ENCODE measurements at regions not wholly inside any gene's neighbourhood (a gene's known extent, or its start where the extent isn't known, plus 50 kb on each side); places are given as distances from the start of the nearest gene placed in this dataset.

DNA sequence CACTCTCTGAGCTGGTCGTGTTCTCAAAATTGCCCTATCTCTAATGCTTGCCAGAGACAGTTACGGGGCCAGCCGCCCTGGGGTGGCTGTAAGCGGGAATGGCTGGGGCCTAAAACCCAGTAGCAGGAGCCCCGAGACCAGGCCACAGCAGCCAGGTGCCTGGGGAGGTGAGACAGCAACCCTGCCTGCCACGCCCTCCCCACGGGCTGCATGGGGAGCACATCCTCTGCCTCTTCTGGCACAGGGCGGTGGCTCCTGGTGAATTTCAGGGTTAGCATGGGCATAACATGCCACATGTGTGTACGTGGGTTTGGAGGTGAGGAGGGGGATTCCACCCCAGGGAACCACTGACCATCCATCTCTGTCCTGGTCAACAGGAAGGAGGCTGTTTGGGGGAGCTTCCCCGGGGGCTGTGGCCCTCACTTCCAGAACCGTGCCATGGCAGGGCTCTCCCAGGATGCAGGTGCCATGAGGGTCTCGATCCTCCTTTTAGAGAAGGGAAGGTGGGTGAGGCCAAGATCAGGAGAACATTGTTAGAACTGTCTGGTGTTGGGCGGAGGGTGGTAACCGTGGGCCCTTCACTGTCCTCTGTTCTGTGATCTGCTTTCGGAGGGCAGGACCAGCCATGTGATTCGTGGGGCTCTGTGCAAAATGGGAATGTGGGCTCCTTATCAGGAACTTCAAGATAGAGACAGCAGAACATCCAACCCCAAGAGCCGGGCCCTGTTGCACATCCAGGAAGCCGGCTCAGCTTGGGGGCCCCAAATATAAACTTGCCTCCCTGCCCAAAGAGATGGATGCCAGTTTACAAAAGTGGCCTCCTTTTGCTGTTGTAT, 312.2 kb upstream of the DIO3 start:
- no peak for ATAC-seq (replicated peaks in 1 of 2)
- Mint-ChIP-seq H3K27ac (no peak overlapping the region), H3K36me3 (ENCODE audit: insufficient read depth in 2 of 2) (no peaks in the 10 kb centered on the region), H3K4me1 (ENCODE audit: low read depth) (no peaks in the 10 kb centered on the region), H3K27me3 (ENCODE audit: low read depth) (no peaks in the 10 kb centered on the region), H3K9me3 (peaks cover 0 to 1% of the 10 kb centered on the region in 2 donors), H3K4me3 (no peak overlapping the region)
- DNase-seq, result no peak

DNA sequence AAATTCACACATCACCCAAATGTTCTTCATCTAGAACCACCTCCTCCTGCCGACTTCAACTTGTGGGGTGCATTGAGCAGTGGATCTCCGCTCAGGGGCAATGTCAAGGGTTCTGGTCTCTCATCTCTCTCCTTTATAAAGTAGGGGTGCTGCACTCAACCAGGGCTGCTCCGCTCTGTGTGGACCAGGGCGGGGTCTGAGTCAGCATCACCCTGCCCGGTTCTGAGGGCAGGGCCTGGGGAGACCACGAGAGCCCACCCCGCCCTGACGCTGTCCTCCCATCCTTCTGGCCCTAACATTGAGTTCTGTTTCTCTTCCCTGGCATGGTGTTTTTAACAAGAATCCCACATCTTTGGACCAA, 311.6 kb upstream of the DIO3 start:
- ATAC-seq (replicated peaks in 1 of 2) (no peak), DNase-seq (no peak)
- no peak overlapping the region for H3K4me3 Mint-ChIP-seq
- H3K4me1 Mint-ChIP-seq (ENCODE audit: low read depth), result no peaks in the 10 kb centered on the region
- peaks cover 0 to 1% of the 10 kb centered on the region in 2 donors for H3K9me3 Mint-ChIP-seq
- H3K27me3 Mint-ChIP-seq (ENCODE audit: low read depth), result no peaks in the 10 kb centered on the region
- no peaks in the 10 kb centered on the region for H3K36me3 Mint-ChIP-seq (ENCODE audit: insufficient read depth in 2 of 2)
- no peak overlapping the region for H3K27ac Mint-ChIP-seq

DNA sequence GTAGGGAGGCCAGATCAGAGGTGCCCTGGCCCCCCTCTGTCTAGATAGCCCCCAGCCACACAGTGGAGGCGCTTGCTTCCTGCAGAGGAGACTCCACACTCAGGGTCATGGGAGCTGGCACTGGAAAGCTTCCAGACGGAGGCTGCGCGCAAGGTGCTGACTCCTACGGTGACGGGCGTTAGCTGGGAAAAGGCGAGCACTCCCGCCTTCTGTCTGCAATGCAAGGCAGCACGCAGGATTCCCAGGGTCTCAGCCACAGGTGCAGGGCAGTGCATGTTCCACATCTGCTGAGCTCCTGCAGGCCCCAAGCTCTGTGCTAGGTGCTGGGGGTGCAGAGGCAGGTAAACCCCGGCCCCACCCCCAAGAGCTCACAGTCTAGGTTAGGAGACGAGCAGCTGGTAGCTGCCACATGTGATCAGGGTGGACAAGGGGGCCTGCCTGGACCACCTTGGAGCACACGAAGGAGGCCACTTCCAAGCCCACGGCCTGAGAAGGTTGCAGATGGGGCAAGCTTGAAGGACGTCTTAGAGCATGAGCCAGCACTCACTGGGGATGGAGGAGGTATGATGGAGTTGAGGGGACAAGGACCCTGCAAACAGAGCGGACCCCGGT, 310.9 kb upstream of the DIO3 start:
- no peaks in the 10 kb centered on the region for H3K27me3 Mint-ChIP-seq (ENCODE audit: low read depth)
- H3K4me3 Mint-ChIP-seq, result no peak overlapping the region
- H3K36me3 Mint-ChIP-seq (ENCODE audit: insufficient read depth in 2 of 2), result no peaks in the 10 kb centered on the region
- no peak for DNase-seq
- ATAC-seq (replicated peaks in 1 of 2), result no peak
- peaks cover 0 to 1% of the 10 kb centered on the region in 2 donors for H3K9me3 Mint-ChIP-seq
- H3K4me1 Mint-ChIP-seq (ENCODE audit: low read depth), result no peaks in the 10 kb centered on the region
- no peak overlapping the region for H3K27ac Mint-ChIP-seq

DNA sequence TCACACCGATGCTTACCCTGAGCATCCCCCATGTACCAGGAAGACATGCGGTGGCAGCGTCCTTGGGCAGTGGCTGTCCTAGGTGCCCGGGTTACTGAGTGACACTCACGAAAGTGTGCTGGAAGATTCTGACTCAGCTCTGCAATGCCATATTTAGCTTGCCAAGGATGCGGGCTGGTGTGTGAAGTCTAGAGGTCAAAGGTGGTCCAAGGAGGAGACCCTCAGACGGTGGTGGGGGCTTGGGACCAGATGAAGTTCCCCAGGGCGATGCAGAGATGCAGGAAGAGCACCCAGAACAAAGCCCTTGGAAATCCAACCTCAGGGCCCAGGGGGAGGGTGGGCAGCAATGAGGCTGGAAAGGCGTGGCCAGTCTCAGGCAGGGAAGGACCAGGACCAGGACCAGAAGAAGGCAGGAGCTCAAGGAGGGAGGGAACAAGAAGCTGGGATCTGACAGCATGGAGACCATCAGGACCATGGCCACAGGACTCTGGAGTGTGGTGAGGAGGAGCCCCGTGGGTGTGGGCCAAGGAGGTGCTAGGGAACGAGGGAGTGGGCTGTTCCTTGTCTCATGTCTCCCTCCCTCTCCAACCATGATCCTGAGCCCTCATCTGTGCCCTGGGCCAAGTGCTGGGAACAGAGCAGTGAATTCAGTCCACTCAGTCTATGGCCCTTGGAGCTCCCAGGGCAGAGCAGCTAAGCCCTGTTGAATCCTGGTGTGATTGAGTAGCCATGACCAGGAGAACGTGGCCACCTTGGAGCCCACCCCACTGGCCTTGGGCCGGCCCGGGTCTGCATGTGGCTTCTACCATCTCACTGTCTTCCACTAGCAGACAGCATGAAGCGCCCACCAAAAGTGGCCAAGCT, 310.1 kb upstream of the DIO3 start:
- H3K4me1 Mint-ChIP-seq (ENCODE audit: low read depth), result no peaks in the 10 kb centered on the region
- no peaks in the 10 kb centered on the region for H3K27me3 Mint-ChIP-seq (ENCODE audit: low read depth)
- H3K36me3 Mint-ChIP-seq (ENCODE audit: insufficient read depth in 2 of 2), result no peaks in the 10 kb centered on the region
- no peak overlapping the region for H3K4me3 Mint-ChIP-seq
- ATAC-seq (replicated peaks in 1 of 2), result no peak
- H3K27ac Mint-ChIP-seq, result no peak overlapping the region
- DNase-seq, result no peak
- peaks cover 0 to 1% of the 10 kb centered on the region in 2 donors for H3K9me3 Mint-ChIP-seq

DNA sequence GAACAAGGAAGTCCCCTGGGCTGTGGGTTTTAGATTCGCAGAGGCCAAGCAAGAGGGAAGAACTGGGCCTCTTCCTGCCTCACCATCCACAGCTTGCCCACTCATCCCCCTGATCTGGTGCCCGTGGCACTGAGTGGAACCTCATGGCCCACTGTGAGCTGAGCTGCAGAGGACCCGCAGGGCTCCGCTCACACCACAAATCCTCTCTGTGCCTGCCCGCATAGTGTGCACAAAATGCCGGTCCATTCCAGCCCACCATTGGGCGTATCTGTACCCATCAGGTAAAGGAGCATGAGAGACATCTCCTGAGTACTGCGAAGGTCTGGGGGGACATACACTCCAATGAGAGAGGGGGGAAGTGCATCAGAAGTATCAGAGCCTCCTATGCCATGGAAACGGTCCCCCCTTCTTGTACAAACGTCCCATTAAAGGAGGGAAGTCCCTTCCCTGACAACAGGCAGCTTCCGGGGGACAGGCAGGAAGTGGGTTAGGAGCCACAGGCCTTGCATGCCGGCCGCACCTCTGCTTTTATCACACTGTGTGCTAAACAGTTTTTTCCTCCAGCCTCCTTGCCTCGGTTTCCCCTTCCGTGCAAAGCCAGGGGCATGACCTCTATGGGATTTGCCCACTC, 309.4 kb upstream of the DIO3 start:
- Mint-ChIP-seq H3K9me3 (peaks cover 0 to 1% of the 10 kb centered on the region in 2 donors), H3K27ac (no peak overlapping the region), H3K27me3 (ENCODE audit: low read depth) (no peaks in the 10 kb centered on the region), H3K36me3 (ENCODE audit: insufficient read depth in 2 of 2) (no peaks in the 10 kb centered on the region), H3K4me1 (ENCODE audit: low read depth) (no peaks in the 10 kb centered on the region), H3K4me3 (no peak overlapping the region)
- no peak for DNase-seq
- no peak for ATAC-seq (replicated peaks in 1 of 2)

DNA sequence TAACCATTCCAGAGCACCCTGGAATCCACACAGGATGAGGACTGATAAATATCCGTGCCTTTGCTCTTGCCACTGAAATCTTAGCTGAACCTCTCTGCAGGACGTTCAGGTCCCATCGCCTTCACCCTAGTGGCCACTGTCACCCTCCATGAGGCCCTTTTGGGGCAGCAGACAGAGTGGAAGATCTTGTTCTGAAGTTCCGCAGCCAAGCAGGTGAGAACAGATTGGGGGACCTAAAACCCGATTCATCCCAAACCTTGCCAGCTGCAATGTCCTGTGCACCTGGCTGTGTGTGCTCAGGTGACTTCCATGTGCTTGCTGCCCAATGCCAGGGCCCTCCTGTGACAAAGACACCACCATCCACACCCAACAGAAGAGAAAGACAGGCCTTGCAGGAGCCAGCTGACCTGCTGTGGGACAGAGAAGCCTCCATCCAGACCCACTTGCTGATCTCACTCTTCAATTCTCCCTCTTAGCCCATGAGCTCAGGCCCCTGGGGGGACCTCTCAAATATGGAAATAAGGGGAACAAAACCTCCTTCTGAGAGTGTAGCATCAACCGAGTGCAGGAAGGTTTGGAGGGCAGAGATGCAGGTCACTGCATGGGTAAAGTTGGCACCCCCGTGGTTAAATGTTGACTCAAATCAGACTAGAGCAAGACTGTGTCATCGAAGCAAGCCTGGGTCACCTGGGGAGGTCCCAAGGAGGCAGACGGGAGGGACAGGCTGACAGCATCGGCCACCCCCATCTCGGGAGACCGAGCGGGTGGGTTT, 308.7 kb upstream of the DIO3 start:
- Mint-ChIP-seq H3K27me3 (ENCODE audit: low read depth) (no peaks in the 10 kb centered on the region), H3K27ac (no peak overlapping the region), H3K36me3 (ENCODE audit: insufficient read depth in 2 of 2) (no peaks in the 10 kb centered on the region), H3K4me1 (ENCODE audit: low read depth) (no peaks in the 10 kb centered on the region), H3K9me3 (no peaks in the 10 kb centered on the region), H3K4me3 (no peak overlapping the region)
- ATAC-seq (replicated peaks in 1 of 2) (no peak), DNase-seq (no peak)

DNA sequence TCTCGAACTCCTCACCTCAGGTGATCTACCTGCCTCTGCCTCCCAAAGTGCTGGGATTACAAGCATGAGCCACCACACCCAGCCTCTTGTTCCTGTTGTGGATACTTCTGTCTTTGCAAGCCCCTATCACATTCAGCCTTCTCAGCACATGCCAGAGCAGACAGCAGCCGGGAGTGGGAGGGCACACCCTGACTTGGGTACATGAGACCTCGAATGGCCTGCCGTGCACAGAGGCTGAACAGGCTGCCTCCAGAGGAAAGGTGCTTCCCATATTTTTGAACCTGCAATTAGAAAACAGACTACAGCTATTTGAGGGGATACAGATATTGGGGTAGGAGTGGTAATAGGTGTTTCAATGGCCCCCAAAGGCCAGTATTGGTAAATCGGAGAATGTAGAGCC, 307.3 kb upstream of the DIO3 start:
- no peaks in the 10 kb centered on the region for H3K36me3 Mint-ChIP-seq (ENCODE audit: insufficient read depth in 2 of 2)
- H3K4me3 Mint-ChIP-seq, result no peak overlapping the region
- H3K27ac Mint-ChIP-seq, result no peak overlapping the region
- no peaks in the 10 kb centered on the region for H3K4me1 Mint-ChIP-seq (ENCODE audit: low read depth)
- no peaks in the 10 kb centered on the region for H3K9me3 Mint-ChIP-seq
- H3K27me3 Mint-ChIP-seq (ENCODE audit: low read depth), result no peaks in the 10 kb centered on the region
- DNase-seq (no peak), ATAC-seq (replicated peaks in 1 of 2) (no peak)

DNA sequence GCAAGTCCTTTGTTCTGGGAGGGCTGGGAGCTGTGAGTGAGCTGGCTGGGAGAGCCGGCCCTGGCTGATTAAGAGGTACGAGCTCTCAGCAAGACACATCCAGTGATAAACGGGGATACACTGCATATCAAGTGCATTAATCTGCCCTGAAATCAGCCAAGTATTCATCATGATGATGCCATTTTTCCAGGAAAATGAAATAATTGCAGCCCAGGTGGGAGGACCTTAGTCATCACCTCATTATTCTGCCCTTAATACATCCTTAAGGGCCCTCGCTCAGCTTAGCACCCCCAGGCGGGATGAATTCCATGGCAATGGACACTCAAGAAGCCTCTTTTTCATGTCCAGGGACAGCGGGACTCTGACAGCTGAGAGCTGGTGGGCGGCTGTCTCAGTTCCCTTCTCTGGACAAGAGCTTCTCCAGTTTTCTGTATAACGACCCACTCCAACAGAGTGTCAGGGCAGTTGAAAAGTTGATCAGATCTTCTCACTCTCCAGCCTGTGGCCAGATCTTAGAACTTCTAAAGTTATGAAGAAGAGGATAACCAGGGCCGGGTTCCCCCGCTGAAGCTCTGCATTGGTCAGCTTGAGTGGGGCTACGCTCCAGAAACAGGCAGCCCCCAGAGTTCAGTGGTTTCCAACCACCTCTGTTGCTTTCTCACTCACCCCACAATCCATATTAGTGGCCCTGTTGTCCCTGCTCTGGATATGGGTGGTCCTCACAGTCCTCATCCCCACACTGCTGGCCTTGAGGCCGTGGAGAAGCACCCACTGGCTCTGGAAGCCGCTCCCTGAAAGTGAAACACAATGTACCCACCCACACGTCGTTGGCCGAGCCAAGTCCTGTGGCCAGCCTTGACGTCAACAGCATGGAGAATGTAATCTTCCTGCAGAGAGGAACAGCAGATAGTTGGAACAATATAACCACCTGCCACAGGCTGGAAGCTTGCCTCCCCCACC, 306.2 kb upstream of the DIO3 start:
- H3K36me3 Mint-ChIP-seq (ENCODE audit: insufficient read depth in 2 of 2), result no peaks in the 10 kb centered on the region
- H3K4me3 Mint-ChIP-seq, result no peak overlapping the region

DNA sequence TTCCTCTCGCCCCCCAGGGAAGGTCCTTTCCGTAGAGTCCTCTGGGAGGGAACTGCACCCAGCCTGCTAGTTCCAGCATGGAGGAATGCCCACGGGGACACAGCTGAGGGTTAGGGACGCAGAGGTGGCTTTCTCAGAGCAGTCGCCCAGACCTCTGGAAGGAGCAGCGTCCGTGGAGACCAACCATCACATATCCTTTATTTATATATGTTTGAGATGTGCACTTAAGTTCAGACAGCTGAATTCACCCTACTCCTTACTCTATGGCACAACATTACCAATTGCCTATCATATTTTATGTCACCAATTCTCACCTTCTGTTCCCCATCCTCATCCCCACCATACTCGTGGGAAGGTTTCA, 305.6 kb upstream of the DIO3 start:
- ATAC-seq (replicated peaks in 1 of 2) (no peak), DNase-seq (no peak)
- Mint-ChIP-seq H3K27ac (no peak overlapping the region), H3K4me1 (ENCODE audit: low read depth) (no peaks in the 10 kb centered on the region), H3K4me3 (no peak overlapping the region), H3K36me3 (ENCODE audit: insufficient read depth in 2 of 2) (no peaks in the 10 kb centered on the region), H3K27me3 (ENCODE audit: low read depth) (peaks cover 5% of the 10 kb centered on the region), H3K9me3 (no peaks in the 10 kb centered on the region)

More for the DNA sequence above, 306.2 kb upstream of the DIO3 start:
- Mint-ChIP-seq H3K4me1 (ENCODE audit: low read depth) (no peaks in the 10 kb centered on the region), H3K27me3 (ENCODE audit: low read depth) (no peaks in the 10 kb centered on the region), H3K9me3 (no peaks in the 10 kb centered on the region), H3K27ac (no peak overlapping the region)
- DNase-seq, result no peak
- ATAC-seq (replicated peaks in 1 of 2), result no peak

DNA sequence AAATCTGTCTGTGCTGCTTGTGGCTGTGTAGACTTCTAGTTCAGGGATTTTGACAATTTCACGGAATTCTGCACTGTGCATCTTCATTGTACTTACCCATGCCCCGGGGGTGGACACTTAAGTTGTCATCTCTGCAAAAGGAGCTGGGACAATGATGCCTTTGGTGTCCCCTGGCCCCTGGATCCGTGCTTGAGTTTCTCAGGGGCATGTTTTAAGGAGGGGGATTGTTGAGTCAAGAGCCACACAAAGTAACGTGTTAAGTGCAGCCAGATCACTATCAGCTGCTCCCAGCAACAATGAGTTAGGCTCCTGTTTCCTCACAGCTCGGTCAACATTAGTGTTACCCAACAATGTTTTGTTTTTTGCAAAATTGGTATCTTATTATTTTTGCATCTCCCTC, 305.0 kb upstream of the DIO3 start:
- no peaks in the 10 kb centered on the region for H3K4me1 Mint-ChIP-seq (ENCODE audit: low read depth)
- H3K4me3 Mint-ChIP-seq, result no peak overlapping the region
- H3K36me3 Mint-ChIP-seq (ENCODE audit: insufficient read depth in 2 of 2), result no peaks in the 10 kb centered on the region
- no peak overlapping the region for H3K27ac Mint-ChIP-seq
- ATAC-seq (replicated peaks in 1 of 2), result no peak
- no peaks in the 10 kb centered on the region for H3K9me3 Mint-ChIP-seq
- no peak for DNase-seq
- peaks cover 6% of the 10 kb centered on the region for H3K27me3 Mint-ChIP-seq (ENCODE audit: low read depth)

DNA sequence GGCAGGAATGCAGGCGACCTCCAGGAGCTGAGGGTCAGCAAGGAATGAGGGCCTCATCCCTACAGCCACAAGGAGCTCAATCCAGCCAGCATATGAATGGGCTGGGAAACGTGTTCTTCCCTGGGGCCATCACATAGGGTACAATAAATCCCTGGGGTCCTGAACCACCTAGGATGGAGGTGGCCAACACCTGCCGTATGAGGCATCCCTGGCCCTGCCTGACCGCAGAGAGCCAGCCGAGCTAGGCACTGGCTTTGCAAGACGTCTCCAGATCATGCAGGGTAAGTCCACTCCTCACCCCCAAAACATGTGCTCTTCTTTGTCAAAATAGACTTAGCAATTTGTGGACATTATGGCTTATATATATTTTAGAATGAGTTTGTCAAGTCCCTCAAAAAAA, 303.7 kb upstream of the DIO3 start:
- DNase-seq, result no peak
- ATAC-seq (replicated peaks in 1 of 2), result no peak

DNA sequence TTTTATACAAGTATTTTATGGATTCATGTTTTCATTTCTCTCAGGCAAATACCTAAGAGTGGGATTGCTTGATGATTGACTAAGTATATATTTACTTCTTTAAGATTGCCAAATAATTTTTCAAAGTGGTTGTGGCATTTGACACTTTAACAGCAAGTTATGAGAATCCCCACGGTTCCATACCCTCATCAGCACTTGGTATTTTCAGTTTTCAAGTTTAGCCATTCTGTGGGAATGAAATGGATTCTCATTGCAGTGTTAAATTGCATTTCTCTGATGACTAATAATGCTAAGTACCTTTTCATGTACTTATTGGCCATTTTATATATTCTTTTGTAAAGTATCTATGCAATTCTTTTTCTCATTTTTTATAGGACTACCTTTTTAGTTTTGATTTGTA, 301.5 kb upstream of the DIO3 start:
- H3K27ac Mint-ChIP-seq, result no peak overlapping the region

More for the DNA sequence above, 303.7 kb upstream of the DIO3 start:
- H3K27me3 Mint-ChIP-seq (ENCODE audit: low read depth), result peaks cover 6% of the 10 kb centered on the region
- no peak overlapping the region for H3K4me3 Mint-ChIP-seq
- no peaks in the 10 kb centered on the region for H3K4me1 Mint-ChIP-seq (ENCODE audit: low read depth)
- no peaks in the 10 kb centered on the region for H3K9me3 Mint-ChIP-seq
- no peak overlapping the region for H3K27ac Mint-ChIP-seq
- no peaks in the 10 kb centered on the region for H3K36me3 Mint-ChIP-seq (ENCODE audit: insufficient read depth in 2 of 2)

More for the DNA sequence above, 301.5 kb upstream of the DIO3 start:
- no peak for ATAC-seq (replicated peaks in 1 of 2)
- Mint-ChIP-seq H3K4me1 (ENCODE audit: low read depth) (no peaks in the 10 kb centered on the region), H3K36me3 (ENCODE audit: insufficient read depth in 2 of 2) (no peaks in the 10 kb centered on the region), H3K9me3 (peaks cover 0 to 3% of the 10 kb centered on the region in 2 donors), H3K4me3 (no peak overlapping the region), H3K27me3 (ENCODE audit: low read depth) (peaks cover 23% of the 10 kb centered on the region)
- no peak for DNase-seq

Data from activated T-cell treated with anti-CD3 and anti-CD28 coated beads, Interleukin-2, amount 50 U/mL, for 72 hours (primary cell).